IMR-90 (cell line): ENCODE measurements at regions not wholly inside any gene's neighbourhood (a gene's known extent, or its start where the extent isn't known, plus 50 kb on each side); places are given as distances from the start of the nearest gene placed in this dataset.

Experiments used
- ATAC-seq: fragments of 200-7000 bp; cut with Tn5 transposase; 2 replicates; pipeline ENCODE4 v1.9.1; 2020; ENCODE audit warnings: low read depth, mild to moderate bottlenecking, moderate library complexity
- BruUV-seq: library from RNA; stranded (reverse); fragments of 400-500 nt; replicated peaks from 2 replicates; lab custom pipeline; 2021; lab: Mats Ljungman, UMichigan
- CTCF ChIA-PET: fragments of 300-600 bp; formaldehyde crosslinking; extraction: SDS; loops from one replicate; lab custom pipeline; 2021; ENCODE audit warnings: antibody characterized with exemption; lab: Yijun Ruan, JAX
- POLR2A ChIA-PET: fragments of 300-600 bp; sonication (Branson Sonifier 250); formaldehyde crosslinking; loops from one replicate; lab custom pipeline; 2022; ENCODE audit warnings: antibody characterized with exemption; ENCODE audit not compliant: unreplicated experiment; lab: Charles Lee
- DNase-seq: peaks from one replicate; pipeline ENCODE4 v3.0.0; 2013
- H2AFZ ChIP-seq: replicated peaks from 2 replicates; pipeline ENCODE3; 2013; ENCODE audit warnings: low read length, mild to moderate bottlenecking; ENCODE audit not compliant: poor library complexity
- H2AK5ac ChIP-seq: 2 replicates; pipeline ENCODE4 v1.6.1; 2013; ENCODE audit warnings: low read depth, low read length, inconsistent platforms
- H2AK9ac ChIP-seq: replicated peaks from 2 replicates; pipeline ENCODE3; 2013; ENCODE audit warnings: mild to moderate bottlenecking, low read depth, low read length, moderate library complexity; ENCODE audit not compliant: poor library complexity
- H2BK120ac ChIP-seq: 2 replicates; pipeline ENCODE4 v1.6.1; 2013; ENCODE audit warnings: low read depth, low read length, inconsistent platforms
- H2BK15ac ChIP-seq: 3 replicates; pipeline ENCODE4 v1.6.1; 2013; ENCODE audit warnings: low read depth, low read length, inconsistent platforms
- H2BK20ac ChIP-seq: 2 replicates; pipeline ENCODE4 v1.6.1; 2013; ENCODE audit warnings: low read depth, mild to moderate bottlenecking, inconsistent platforms, low read length, moderate library complexity
- H2BK5ac ChIP-seq: 2 replicates; pipeline ENCODE4 v1.6.1; 2013; ENCODE audit warnings: mild to moderate bottlenecking, low read depth, low read length, inconsistent platforms; ENCODE audit not compliant: poor library complexity, severe bottlenecking
- H3K14ac ChIP-seq: replicated peaks from 2 replicates; pipeline ENCODE4 v1.6.1; 2013; ENCODE audit warnings: low read depth, low read length, inconsistent platforms
- H3K18ac ChIP-seq: 2 replicates; pipeline ENCODE4 v1.6.1; 2013; ENCODE audit warnings: low read depth, low read length, control low read depth
- H3K23ac ChIP-seq: 2 replicates; pipeline ENCODE4 v1.6.1; 2013; ENCODE audit warnings: low read depth, low read length, inconsistent platforms
- H3K27ac ChIP-seq: 2 replicates; pipeline ENCODE4 v1.5.1; 2013; ENCODE audit warnings: mild to moderate bottlenecking, control low read depth, low read length; ENCODE audit not compliant: insufficient read depth
- H3K27me3 ChIP-seq: 2 replicates; pipeline ENCODE4 v1.6.1; 2013; ENCODE audit warnings: low read length; ENCODE audit not compliant: control insufficient read depth, insufficient read depth
- H3K36me3 ChIP-seq: 2 replicates; pipeline ENCODE4 v1.6.1; 2013; ENCODE audit warnings: low read length, mixed read lengths; ENCODE audit not compliant: control insufficient read depth, insufficient read depth
- H3K4ac ChIP-seq: 2 replicates; pipeline ENCODE4 v1.6.1; 2013; ENCODE audit warnings: low read depth, low read length, inconsistent platforms
- H3K4me1 ChIP-seq: 2 replicates; pipeline ENCODE4 v1.6.1; 2013; ENCODE audit warnings: low read length, mixed read lengths; ENCODE audit not compliant: control insufficient read depth, insufficient read depth
- H3K4me2 ChIP-seq: 2 replicates; pipeline ENCODE4 v1.6.1; 2013; ENCODE audit warnings: low read depth, mild to moderate bottlenecking, control low read depth, low read length, moderate library complexity
- H3K4me3 ChIP-seq: 2 replicates; pipeline ENCODE4 v1.5.1; 2013; ENCODE audit warnings: low read depth, mild to moderate bottlenecking, control low read depth, low read length, moderate library complexity; ENCODE audit not compliant: insufficient read depth
- H3K56ac ChIP-seq: 2 replicates; pipeline ENCODE4 v1.6.1; 2013; ENCODE audit warnings: low read length, inconsistent platforms; ENCODE audit not compliant: insufficient read depth; ENCODE audit errors: extremely low read depth
- H3K79me1 ChIP-seq, 2 experiments: 2 replicates each; pipeline ENCODE4 v1.6.1; 2013; ENCODE audit warnings: low read length in 2 of 2, inconsistent platforms in 1 of 2, low read depth in 1 of 2
- H3K9ac ChIP-seq: 2 replicates; pipeline ENCODE4 v1.6.1; 2013; ENCODE audit warnings: low read depth, low read length, control low read depth
- H3K9me1 ChIP-seq: 2 replicates; pipeline ENCODE4 v1.6.1; 2013; ENCODE audit warnings: low read length, inconsistent platforms; ENCODE audit not compliant: insufficient read depth
- H3K9me3 ChIP-seq: 2 replicates; pipeline ENCODE4 v1.6.1; 2013; ENCODE audit warnings: low read length; ENCODE audit not compliant: control insufficient read depth, insufficient read depth
- H4K20me1 ChIP-seq: 2 replicates; pipeline ENCODE4 v1.6.1; 2013; ENCODE audit warnings: low read length, inconsistent platforms; ENCODE audit not compliant: insufficient read depth
- H4K5ac ChIP-seq: 2 replicates; pipeline ENCODE4 v1.6.1; 2013; ENCODE audit warnings: mild to moderate bottlenecking, low read depth, low read length, control low read depth
- H4K8ac ChIP-seq, 2 experiments: 2 replicates each; pipeline ENCODE4 v1.6.1; 2013; ENCODE audit warnings: low read depth in 2 of 2, low read length in 2 of 2, control low read depth in 1 of 2, inconsistent platforms in 1 of 2
- H4K91ac ChIP-seq: 2 replicates; pipeline ENCODE4 v1.6.1; 2013; ENCODE audit warnings: low read depth, low read length, inconsistent platforms; ENCODE audit not compliant: insufficient read depth
- BHLHE40 ChIP-seq: fragments of 150-350 bp; IDR thresholded peaks from 2 replicates; pipeline ENCODE4 v1.6.1; 2016; ENCODE audit warnings: mild to moderate bottlenecking, low read depth, low read length
- CEBPB ChIP-seq: IDR thresholded peaks from 2 replicates; pipeline ENCODE4 v1.6.1; 2012; ENCODE audit warnings: low read depth, low read length, improper control_type of control experiment
- CHD1 ChIP-seq: IDR thresholded peaks from 2 replicates; pipeline ENCODE4 v1.6.1; 2012; ENCODE audit warnings: low read depth, low read length, improper control_type of control experiment
- CTCF ChIP-seq: conservative IDR thresholded peaks from 2 replicates; pipeline ENCODE4 v1.5.1; 2012; ENCODE audit warnings: mild to moderate bottlenecking, low read depth, low read length, improper control_type of control experiment
- FOS ChIP-seq: fragments of 150-350 bp; IDR thresholded peaks from 2 replicates; pipeline ENCODE4 v1.6.1; 2016; ENCODE audit warnings: low read depth, low read length
- MAFK ChIP-seq: IDR thresholded peaks from 2 replicates; pipeline ENCODE4 v1.6.1; 2012; ENCODE audit warnings: low read depth, low read length, improper control_type of control experiment
- MAZ ChIP-seq: IDR thresholded peaks from 2 replicates; pipeline ENCODE4 v1.6.1; 2012; ENCODE audit warnings: low read depth, mild to moderate bottlenecking, low read length, improper control_type of control experiment, moderate library complexity, borderline replicate concordance
- MXI1 ChIP-seq: IDR thresholded peaks from 2 replicates; pipeline ENCODE4 v1.6.1; 2012; ENCODE audit warnings: low read depth, mild to moderate bottlenecking, low read length, moderate library complexity, borderline replicate concordance
- NFE2L2 ChIP-seq: fragments of 150-350 bp; IDR thresholded peaks from 2 replicates; pipeline ENCODE4 v1.6.1; 2016; ENCODE audit warnings: low read depth, mild to moderate bottlenecking, low read length
- POLR2A ChIP-seq: IDR thresholded peaks from 2 replicates; pipeline ENCODE4 v1.6.1; 2012; ENCODE audit warnings: mild to moderate bottlenecking, low read depth, low read length
- RAD21 ChIP-seq: IDR thresholded peaks from 2 replicates; pipeline ENCODE4 v1.6.1; 2012; ENCODE audit warnings: low read length, improper control_type of control experiment
- RCOR1 ChIP-seq: IDR thresholded peaks from 2 replicates; pipeline ENCODE4 v1.6.1; 2012; ENCODE audit warnings: mild to moderate bottlenecking, low read length, improper control_type of control experiment; ENCODE audit not compliant: insufficient replicate concordance
- RFX5 ChIP-seq: IDR thresholded peaks from 2 replicates; pipeline ENCODE4 v1.8.0; 2012; ENCODE audit warnings: low read depth, mild to moderate bottlenecking, low read length, moderate library complexity
- SMC3 ChIP-seq: fragments of 150-350 bp; IDR thresholded peaks from 2 replicates; pipeline ENCODE4 v1.6.1; 2016; ENCODE audit warnings: low read depth, mild to moderate bottlenecking, antibody characterized with exemption, low read length, moderate library complexity
- WGBS, 2 experiments: methylation state at CpG; one replicate each; pipeline versions ENCODE4 v1.1.5 to v1.1.7; 2013; ENCODE audit warnings: missing lambda C conversion rate in 2 of 2; ENCODE audit not compliant: insufficient read length in 1 of 2; ENCODE audit errors: extremely low coverage in 2 of 2; 5-methylcytosine and 5-hydroxymethylcytosine counted together
- dilution Hi-C: fragments of 300-500 bp; cut with HindIII; formaldehyde crosslinking; loops from one replicate; pipeline ENCODE4 v1.14.3; 2018; ENCODE audit warnings: low sequenced_read_pairs; ENCODE audit not compliant: unreplicated experiment
- in situ Hi-C: fragments of 300-500 bp; cut with MboI; formaldehyde crosslinking; loops from 3 replicates; pipeline ENCODE4 v1.14.3; 2019; ENCODE audit warnings: low sequenced_read_pairs, inconsistent platforms, mixed read lengths
- intact Hi-C: fragments of 100-400 bp; cut with micrococcal nuclease; formaldehyde crosslinking; loops from 2 replicates; pipeline ENCODE4 v1.10.0; 2022
- TF ChIP-seq, protein P1 (sequence below): fragments of 150-350 bp; IDR thresholded peaks from 2 replicates; pipeline ENCODE4 v1.6.1; 2016; ENCODE audit warnings: low read depth, mild to moderate bottlenecking, low read length, moderate library complexity, borderline replicate concordance
- TF ChIP-seq, protein P2 (sequence below): fragments of 150-350 bp; IDR thresholded peaks from 2 replicates; pipeline ENCODE4 v1.6.1; 2017; ENCODE audit warnings: mild to moderate bottlenecking, antibody characterized with exemption, low read length, low read depth

DNA sequence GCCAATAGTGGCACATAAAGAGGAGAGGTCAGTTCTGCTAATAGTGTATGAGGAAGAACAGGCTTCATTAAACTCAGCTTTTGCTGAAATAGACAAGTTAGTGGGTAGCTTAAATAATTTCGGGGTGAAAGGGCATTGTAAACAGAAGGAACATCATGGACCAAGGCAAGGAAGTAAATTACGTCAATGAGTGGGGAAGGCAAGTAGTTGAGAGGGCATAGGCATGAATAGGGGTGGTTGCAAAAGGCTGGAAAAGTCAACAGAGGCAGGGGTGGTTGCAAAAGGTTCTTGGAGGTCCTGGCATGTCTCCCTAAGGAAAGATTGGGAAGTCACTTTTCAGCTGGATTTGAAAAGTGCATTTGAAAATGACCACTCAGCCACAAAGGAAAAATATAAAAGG, 383.3 kb upstream of the RPS23 start:
- intact Hi-C loops: no loop called here
- Histone ChIP-seq H2BK5ac (no peak overlapping the region), H4K20me1 (no peaks in the 10 kb centered on the region), H3K4me1 (no peaks in the 10 kb centered on the region), H2AK9ac (no peak overlapping the region), H2BK15ac (no peak overlapping the region), H2BK20ac (no peak overlapping the region), H3K27me3 (peaks cover 6% of the 10 kb centered on the region), H3K4me3 (no peak overlapping the region), H2BK120ac (no peak overlapping the region), H3K27ac (no peak overlapping the region), H3K9me1 (no peaks in the 10 kb centered on the region), H3K18ac (no peak overlapping the region), H3K36me3 (no peaks in the 10 kb centered on the region), H2AFZ (no peak overlapping the region), H2AK5ac (no peak overlapping the region), H3K56ac (no peak overlapping the region), H3K9ac (no peak overlapping the region), H3K14ac (no peak overlapping the region), H3K9me3 (no peaks in the 10 kb centered on the region), H3K4ac (no peak overlapping the region), H3K79me1 (no peaks in the 10 kb centered on the region), H4K5ac (no peak overlapping the region), H3K23ac (no peak overlapping the region), H4K8ac (no peak overlapping the region), H3K4me2 (no peak overlapping the region), H4K91ac (no peak overlapping the region)
- no peak for ATAC-seq
- CTCF ChIA-PET: no interaction called here
- POLR2A ChIA-PET: no interaction called here
- dilution Hi-C loops: no loop called here
- no CpG with 5 or more reads among the region's 2 CpGs for WGBS, 2 experiments
- no TSS peak for BruUV-seq
- DNase-seq: no peak
- no peak for TF ChIP-seq MAZ
- TF ChIP-seq BHLHE40: no peak
- no peak for TF ChIP-seq POLR2A
- TF ChIP-seq RFX5: no peak
- TF ChIP-seq MXI1: no peak
- TF ChIP-seq CEBPB: no peak
- TF ChIP-seq CHD1: no peak
- TF ChIP-seq MAFK: no peak
- TF ChIP-seq RAD21: no peak
- no peak for TF ChIP-seq RCOR1
- TF ChIP-seq CTCF: no peak
- TF ChIP-seq, protein P1, sequence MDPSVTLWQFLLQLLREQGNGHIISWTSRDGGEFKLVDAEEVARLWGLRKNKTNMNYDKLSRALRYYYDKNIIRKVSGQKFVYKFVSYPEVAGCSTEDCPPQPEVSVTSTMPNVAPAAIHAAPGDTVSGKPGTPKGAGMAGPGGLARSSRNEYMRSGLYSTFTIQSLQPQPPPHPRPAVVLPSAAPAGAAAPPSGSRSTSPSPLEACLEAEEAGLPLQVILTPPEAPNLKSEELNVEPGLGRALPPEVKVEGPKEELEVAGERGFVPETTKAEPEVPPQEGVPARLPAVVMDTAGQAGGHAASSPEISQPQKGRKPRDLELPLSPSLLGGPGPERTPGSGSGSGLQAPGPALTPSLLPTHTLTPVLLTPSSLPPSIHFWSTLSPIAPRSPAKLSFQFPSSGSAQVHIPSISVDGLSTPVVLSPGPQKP: no peak
- TF ChIP-seq, protein P2, sequence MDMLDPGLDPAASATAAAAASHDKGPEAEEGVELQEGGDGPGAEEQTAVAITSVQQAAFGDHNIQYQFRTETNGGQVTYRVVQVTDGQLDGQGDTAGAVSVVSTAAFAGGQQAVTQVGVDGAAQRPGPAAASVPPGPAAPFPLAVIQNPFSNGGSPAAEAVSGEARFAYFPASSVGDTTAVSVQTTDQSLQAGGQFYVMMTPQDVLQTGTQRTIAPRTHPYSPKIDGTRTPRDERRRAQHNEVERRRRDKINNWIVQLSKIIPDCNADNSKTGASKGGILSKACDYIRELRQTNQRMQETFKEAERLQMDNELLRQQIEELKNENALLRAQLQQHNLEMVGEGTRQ: no peak
- no peak for TF ChIP-seq FOS
- TF ChIP-seq NFE2L2: no peak
- no peak for TF ChIP-seq SMC3
- in situ Hi-C loops: no loop called here
